Endothelial cell of umbilical vein (primary cell): ENCODE measurements at regions not wholly inside any gene's neighbourhood (a gene's known extent, or its start where the extent isn't known, plus 50 kb on each side); places are given as distances from the start of the nearest gene placed in this dataset.

Experiments
- BruUV-seq: library from RNA; stranded (reverse); fragments of 400-500 nt; replicated peaks from 2 replicates; lab custom pipeline; 2021; lab: Mats Ljungman, UMichigan
- CTCF ChIA-PET: fragments of 300-600, 350-600 bp; sonication (Branson Sonifier 250); formaldehyde crosslinking; loops from one replicate; lab custom pipeline; 2021; ENCODE audit warnings: antibody characterized with exemption, inconsistent platforms; lab: Charles Lee
- POLR2A ChIA-PET: fragments of 300-600, 350-600 bp; sonication (Branson Sonifier 250); formaldehyde crosslinking; loops from one replicate; lab custom pipeline; 2021; ENCODE audit warnings: antibody characterized with exemption, inconsistent platforms; lab: Charles Lee
- DNase-seq: peaks from one replicate; pipeline ENCODE4 v3.0.0-alpha.2; 2011; ENCODE audit warnings: low read depth, low spot score
- FAIRE-seq: peaks from 2 replicates; lab custom pipeline; 2011; peaks lifted over from hg19 to GRCh38; lab: Jason Lieb, UNC
- H2AFZ ChIP-seq: 2 replicates; pipeline ENCODE4 v1.6.0; 2012; ENCODE audit warnings: low read depth, low read length, control low read depth, inconsistent platforms
- H3K27ac ChIP-seq: 2 replicates; pipeline ENCODE4 v1.5.1; 2011; ENCODE audit warnings: low read depth, mild to moderate bottlenecking, control low read depth, low read length, moderate library complexity; ENCODE audit not compliant: insufficient read depth
- H3K27me3 ChIP-seq, 2 experiments: 2 replicates each; pipeline versions ENCODE4 v1.6.0 to v1.6.1; 2011; ENCODE audit warnings: low read length in 2 of 2, mixed read lengths in 1 of 2; ENCODE audit not compliant: control insufficient read depth in 2 of 2, insufficient read depth in 2 of 2
- H3K36me3 ChIP-seq, 2 experiments: 2 replicates in 1 of 2; 3 replicates in 1 of 2; pipeline ENCODE4 v1.5.1; 2011; ENCODE audit warnings: low read length in 2 of 2, mild to moderate bottlenecking in 1 of 2, moderate library complexity in 1 of 2; ENCODE audit not compliant: control insufficient read depth in 2 of 2, insufficient read depth in 2 of 2; ENCODE audit errors: extremely low read depth in 1 of 2
- H3K4me1 ChIP-seq: 3 replicates; pipeline ENCODE4 v1.5.1; 2011; ENCODE audit warnings: mild to moderate bottlenecking, low read length; ENCODE audit not compliant: control insufficient read depth, insufficient read depth; ENCODE audit errors: extremely low read depth
- H3K4me2 ChIP-seq: 2 replicates; pipeline ENCODE4 v1.6.1; 2011; ENCODE audit warnings: low read length, control low read depth, mixed read lengths; ENCODE audit not compliant: insufficient read depth
- H3K4me3 ChIP-seq, 3 experiments: fragments of 200-600 bp in 1 of 3; sonication (generic), shearing (Covaris generic) in 1 of 3; replicated peaks in 1 of 3; 2 replicates each; pipeline ENCODE4 v1.5.1; 2011 to 2016; ENCODE audit warnings: control low read depth in 3 of 3, low read length in 3 of 3, mild to moderate bottlenecking in 2 of 3, inconsistent platforms in 1 of 3, low read depth in 1 of 3, moderate library complexity in 1 of 3; ENCODE audit not compliant: insufficient read depth in 1 of 3
- H3K79me2 ChIP-seq: 2 replicates; pipeline ENCODE4 v1.6.0; 2012; ENCODE audit warnings: low read length, inconsistent platforms; ENCODE audit not compliant: control insufficient read depth, insufficient read depth
- H3K9ac ChIP-seq: replicated peaks from 2 replicates; pipeline ENCODE3; 2011; ENCODE audit warnings: low read length, control low read depth; ENCODE audit not compliant: insufficient read depth; ENCODE audit errors: extremely low read depth
- H3K9me1 ChIP-seq: replicated peaks from 3 replicates; pipeline ENCODE4 v1.6.0; 2011; ENCODE audit warnings: mild to moderate bottlenecking, low read length; ENCODE audit not compliant: control insufficient read depth, insufficient read depth; ENCODE audit errors: extremely low read depth
- H3K9me3 ChIP-seq: replicated peaks from 2 replicates; pipeline ENCODE4 v1.5.1; 2012; ENCODE audit warnings: low read length, inconsistent platforms; ENCODE audit not compliant: control insufficient read depth, insufficient read depth
- H4K20me1 ChIP-seq: replicated peaks from 2 replicates; pipeline ENCODE3; 2011; ENCODE audit warnings: mild to moderate bottlenecking, low read length; ENCODE audit not compliant: control insufficient read depth, insufficient read depth; ENCODE audit errors: extremely low read depth
- CTCF ChIP-seq, 2 donors: IDR thresholded peaks; 1 replicate in 1 of 2; 2 replicates in 1 of 2; pipeline ENCODE4 v1.5.1; 2011; ENCODE audit warnings: low read length in 2 of 2, mild to moderate bottlenecking in 2 of 2, moderate library complexity in 2 of 2, control low read depth in 1 of 2, inconsistent platforms in 1 of 2, low read depth in 1 of 2; ENCODE audit not compliant: insufficient read depth in 1 of 2; ENCODE audit errors: extremely low read depth in 1 of 2
- EZH2 ChIP-seq: IDR thresholded peaks from 2 replicates; pipeline ENCODE4 v1.6.1; 2012; ENCODE audit warnings: borderline replicate concordance, low read depth, mild to moderate bottlenecking, moderate library complexity, low read length, inconsistent platforms; ENCODE audit not compliant: severe bottlenecking
- FOS ChIP-seq: IDR thresholded peaks from 2 replicates; pipeline ENCODE4 v1.6.1; 2011; ENCODE audit warnings: mild to moderate bottlenecking, low read length, moderate library complexity, borderline replicate concordance; ENCODE audit not compliant: insufficient read depth
- GATA2 ChIP-seq: IDR thresholded peaks from 2 replicates; pipeline ENCODE4 v1.7.0; 2011; ENCODE audit warnings: low read depth, mild to moderate bottlenecking, moderate library complexity, mixed read lengths, low read length; ENCODE audit not compliant: insufficient read length, insufficient read depth
- JUN ChIP-seq: IDR thresholded peaks from 2 replicates; pipeline ENCODE4 v1.6.1; 2011; ENCODE audit warnings: borderline replicate concordance, low read depth; ENCODE audit not compliant: insufficient read length, insufficient read depth
- MAX ChIP-seq: IDR thresholded peaks from 2 replicates; pipeline ENCODE4 v1.6.1; 2011; ENCODE audit not compliant: insufficient read depth, insufficient read length
- MYC ChIP-seq: IDR thresholded peaks from one replicate; pipeline ENCODE4 v1.6.1; 2011; ENCODE audit warnings: mild to moderate bottlenecking, low read depth, low read length
- POLR2A ChIP-seq: IDR thresholded peaks from 2 replicates; pipeline ENCODE4 v1.6.1; 2012; ENCODE audit warnings: low read depth, mild to moderate bottlenecking, control low read depth, low read length
- POLR2AphosphoS5 ChIP-seq: IDR thresholded peaks from 2 replicates; pipeline ENCODE4 v1.6.1; 2012; ENCODE audit warnings: low read depth, mild to moderate bottlenecking, control low read depth, low read length, moderate library complexity; ENCODE audit not compliant: insufficient read depth
- dilution Hi-C: fragments of 300-500 bp; cut with MboI; formaldehyde crosslinking; loops from one replicate; pipeline ENCODE4 v1.15.0; 2019; ENCODE audit warnings: low sequenced_read_pairs; ENCODE audit not compliant: extremely low pct_ligation_motif_present
- intact Hi-C: fragments of 100-400 bp; cut with micrococcal nuclease; formaldehyde crosslinking; loops from one replicate; pipeline ENCODE4 v1.10.0; 2022

- intact Hi-C loops: no loop called here
- CTCF ChIA-PET: interaction anchor here (1.3 kb wide), 1 partner anchor 10 kb away, joined by 4 read pairs; no protein-coding TSS in a partner anchor
Measured at GRCh38 chr14:30153717-30154116, 226.1 kb upstream of the PRKD1 start.

More at GRCh38 chr14:30153717-30154116, 226.1 kb upstream of the PRKD1 start:
- no peak overlapping the region for H3K4me3 ChIP-seq
- no peaks in the 10 kb centered on the region for H3K4me1 ChIP-seq
- H3K9ac ChIP-seq: no peak overlapping the region
- H3K9me3 ChIP-seq: no peaks in the 10 kb centered on the region
- H3K79me2 ChIP-seq: no peaks in the 10 kb centered on the region
- H3K27me3 ChIP-seq: no peaks in the 10 kb centered on the region
- no peak for DNase-seq
- dilution Hi-C loops: no loop called here
- no peaks in the 10 kb centered on the region for H3K36me3 ChIP-seq
- H3K27ac ChIP-seq: no peak overlapping the region
- no TSS peak for BruUV-seq
- H4K20me1 ChIP-seq: no peaks in the 10 kb centered on the region
- H2AFZ ChIP-seq: no peak overlapping the region
- no peaks in the 10 kb centered on the region for H3K9me1 ChIP-seq
- no peak overlapping the region for H3K4me2 ChIP-seq
- FAIRE-seq: no peak
- no peak for TF ChIP-seq CTCF (IDR thresholded peaks at IDR 0.05; ENCODE audit: extremely low read depth in 1 of 2, insufficient read depth in 1 of 2, low read depth in 1 of 2, low read length in 2 of 2)
- no peak for TF ChIP-seq EZH2
- TF ChIP-seq GATA2: no peak
- TF ChIP-seq POLR2A: no peak
- no peak for TF ChIP-seq MYC
- no peak for TF ChIP-seq POLR2AphosphoS5
- no peak for TF ChIP-seq JUN
- no peak for TF ChIP-seq MAX
- no peak for TF ChIP-seq FOS
- POLR2A ChIA-PET: no interaction called here
